Upper lobe of left lung (tissue), 6 donors: ENCODE measurements at regions not wholly inside any gene's neighbourhood (a gene's known extent, or its start where the extent isn't known, plus 50 kb on each side); places are given as distances from the start of the nearest gene placed in this dataset.

Experiments used
- ATAC-seq, 2 donors: fragments of 200-7000 bp; cut with Tn5 transposase; one replicate each; pipeline ENCODE4 v1.9.1; 2022; ENCODE audit warnings: mild to moderate bottlenecking in 2 of 2, moderate library complexity in 2 of 2; ENCODE audit not compliant: low FRiP score in 2 of 2
- DNase-seq, 2 donors: peaks; one replicate each; pipeline ENCODE4 v3.0.0-alpha.2; 2019 to 2020
- H3K27ac ChIP-seq, 4 donors: fragments of 200-600 bp; sonication (generic); one replicate each; pipeline ENCODE4 v1.5.1; 2016 to 2019
- H3K27me3 ChIP-seq, 4 donors: fragments of 200-600 bp; sonication (generic); one replicate each; pipeline ENCODE4 v1.5.1; 2017 to 2019
- H3K36me3 ChIP-seq, 4 donors: fragments of 200-600 bp; sonication (generic); one replicate each; pipeline ENCODE4 v1.5.1; 2016 to 2019
- H3K4me1 ChIP-seq, 4 donors: fragments of 200-600 bp; sonication (generic); one replicate each; pipeline ENCODE4 v1.5.1; 2018 to 2019
- H3K4me3 ChIP-seq, 4 donors: fragments of 200-600 bp; sonication (generic); one replicate each; pipeline ENCODE4 v1.5.1; 2017 to 2019; ENCODE audit warnings: mild to moderate bottlenecking in 2 of 4, moderate library complexity in 1 of 4
- H3K9me3 ChIP-seq, 4 donors: fragments of 200-600 bp; sonication (generic); one replicate each; pipeline ENCODE4 v1.5.1; 2018 to 2019
- EP300 ChIP-seq, 4 donors: sonication (generic); formaldehyde crosslinking; IDR thresholded peaks; one replicate each; pipeline ENCODE4 v1.5.1; 2017; ENCODE audit warnings: antibody characterized with exemption in 4 of 4, control low read depth in 2 of 4
- POLR2A ChIP-seq, 4 donors: fragments of 450-650 bp; IDR thresholded peaks; one replicate each; pipeline ENCODE4 v1.5.1; 2016 to 2017; ENCODE audit warnings: antibody characterized with exemption in 4 of 4, mild to moderate bottlenecking in 2 of 4
- POLR2AphosphoS5 ChIP-seq, 2 donors: sonication (generic); formaldehyde crosslinking; IDR thresholded peaks; one replicate each; pipeline ENCODE4 v1.5.1; 2017; ENCODE audit warnings: antibody characterized with exemption in 2 of 2
- WGBS, 2 donors: methylation state at CpG; one replicate each; pipeline ENCODE4 v1.1.5; 2017 to 2018; 5-methylcytosine and 5-hydroxymethylcytosine counted together
- TF ChIP-seq, protein P1 (sequence below), 6 experiments: fragments of 450-650 bp in 4 of 6; fragments of 200-600 bp in 2 of 6; sonication (generic) in 2 of 6; IDR thresholded peaks; one replicate each; pipeline ENCODE4 v1.5.1; 2016 to 2019; ENCODE audit warnings: antibody characterized with exemption in 6 of 6
- donor health status: DM: no; HTN: no; CAD: no; lungs with moderate emphysema.
- donor health status: DM: no; HTN: yes; CAD: no; lungs with severe emphysema.

DNA sequence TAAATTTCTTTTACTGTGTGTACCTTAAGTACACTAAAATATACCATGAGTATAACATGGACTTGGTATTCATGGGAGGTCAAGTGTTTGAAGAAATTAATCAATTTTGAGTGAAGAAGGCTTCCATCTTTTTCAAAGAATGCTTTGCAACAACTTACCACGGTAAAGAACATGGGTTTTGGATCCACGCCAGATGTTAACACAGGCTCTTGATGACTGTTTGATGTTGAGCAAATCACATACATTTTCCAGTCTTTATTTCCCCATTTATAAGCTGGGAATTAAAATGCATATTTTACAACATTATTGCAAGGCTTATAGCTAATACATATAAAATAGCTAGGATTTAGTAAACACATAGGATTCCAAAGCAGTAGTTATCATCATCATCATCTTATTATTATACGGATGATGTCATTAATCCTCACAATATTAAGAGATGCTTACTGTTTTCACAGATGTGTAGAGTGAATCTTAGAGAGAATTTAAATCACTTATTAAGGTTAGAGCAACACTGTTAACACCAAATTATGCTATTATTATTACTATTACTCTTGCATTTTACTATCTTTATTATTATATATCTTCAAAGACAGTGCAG, 362.0 kb downstream of the PRELID2 start:
- Histone ChIP-seq H3K4me1 (no peaks in the 10 kb centered on the region), H3K27ac (no peak overlapping the region), H3K36me3 (no peaks in the 10 kb centered on the region), H3K4me3 (no peak overlapping the region), H3K9me3 (peaks cover 0 to 6% (median 0%) of the 10 kb centered on the region in 4 donors), H3K27me3 (no peaks in the 10 kb centered on the region)
- TF ChIP-seq, protein P1, sequence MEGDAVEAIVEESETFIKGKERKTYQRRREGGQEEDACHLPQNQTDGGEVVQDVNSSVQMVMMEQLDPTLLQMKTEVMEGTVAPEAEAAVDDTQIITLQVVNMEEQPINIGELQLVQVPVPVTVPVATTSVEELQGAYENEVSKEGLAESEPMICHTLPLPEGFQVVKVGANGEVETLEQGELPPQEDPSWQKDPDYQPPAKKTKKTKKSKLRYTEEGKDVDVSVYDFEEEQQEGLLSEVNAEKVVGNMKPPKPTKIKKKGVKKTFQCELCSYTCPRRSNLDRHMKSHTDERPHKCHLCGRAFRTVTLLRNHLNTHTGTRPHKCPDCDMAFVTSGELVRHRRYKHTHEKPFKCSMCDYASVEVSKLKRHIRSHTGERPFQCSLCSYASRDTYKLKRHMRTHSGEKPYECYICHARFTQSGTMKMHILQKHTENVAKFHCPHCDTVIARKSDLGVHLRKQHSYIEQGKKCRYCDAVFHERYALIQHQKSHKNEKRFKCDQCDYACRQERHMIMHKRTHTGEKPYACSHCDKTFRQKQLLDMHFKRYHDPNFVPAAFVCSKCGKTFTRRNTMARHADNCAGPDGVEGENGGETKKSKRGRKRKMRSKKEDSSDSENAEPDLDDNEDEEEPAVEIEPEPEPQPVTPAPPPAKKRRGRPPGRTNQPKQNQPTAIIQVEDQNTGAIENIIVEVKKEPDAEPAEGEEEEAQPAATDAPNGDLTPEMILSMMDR (IDR thresholded peaks at IDR 0.05), result no peak
- TF ChIP-seq POLR2AphosphoS5 (IDR thresholded peaks at IDR 0.05) (no peak), EP300 (IDR thresholded peaks at IDR 0.05) (no peak), POLR2A (IDR thresholded peaks at IDR 0.05) (no peak)
- no peak for ATAC-seq
- no peak for DNase-seq
- 69 to 74% methylated on average over 3 of the region's 3 CpGs for WGBS, 2 donors

DNA sequence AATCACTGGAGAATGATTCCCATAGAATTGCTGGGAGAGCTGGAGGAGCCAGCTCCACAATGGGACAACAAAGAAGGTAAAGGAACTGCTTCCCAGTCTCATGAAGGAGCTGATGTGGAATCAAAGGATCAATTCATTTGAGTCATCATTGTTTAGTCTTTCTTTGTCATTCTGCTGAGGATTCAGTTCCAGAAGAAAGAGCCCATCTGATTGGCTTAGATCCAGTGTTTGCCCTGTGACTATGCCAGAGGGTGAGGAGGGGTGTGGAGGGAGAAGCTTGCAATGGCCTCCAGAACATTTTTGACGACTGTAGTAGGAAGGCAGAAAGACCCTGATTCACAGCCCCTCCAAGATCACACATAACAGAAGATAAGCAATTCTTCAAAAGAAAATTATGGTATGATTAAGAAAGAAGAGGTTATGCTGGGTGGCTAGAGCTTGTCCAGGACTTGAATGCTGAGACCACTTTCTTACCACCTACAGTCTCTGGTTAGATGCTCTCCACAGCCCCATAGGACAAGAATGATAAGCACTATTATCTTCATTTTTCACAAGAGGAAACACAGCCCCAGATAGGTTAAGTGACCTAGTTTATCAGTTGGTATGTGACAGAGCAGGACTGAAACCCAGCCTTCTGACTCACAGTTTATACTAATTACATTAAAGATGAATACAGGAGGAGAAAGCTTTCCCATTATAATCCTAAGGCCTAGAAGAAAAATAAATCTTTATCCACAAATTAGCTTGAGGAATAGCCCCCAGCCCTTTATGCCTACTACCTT, 363.1 kb downstream of the PRELID2 start:
- Histone ChIP-seq H3K4me1 (no peaks in the 10 kb centered on the region), H3K27me3 (no peaks in the 10 kb centered on the region), H3K4me3 (no peak overlapping the region), H3K36me3 (no peaks in the 10 kb centered on the region), H3K27ac (no peak overlapping the region), H3K9me3 (peaks cover 0 to 6% (median 0%) of the 10 kb centered on the region in 4 donors)
- 55 to 87% methylated on average over 1 of the region's 1 CpG for WGBS, 2 donors
- TF ChIP-seq POLR2A (IDR thresholded peaks at IDR 0.05) (no peak), POLR2AphosphoS5 (IDR thresholded peaks at IDR 0.05) (no peak), EP300 (IDR thresholded peaks at IDR 0.05) (no peak)
- TF ChIP-seq, protein P1 (IDR thresholded peaks at IDR 0.05), result no peak
- DNase-seq (no peak), ATAC-seq (no peak)

DNA sequence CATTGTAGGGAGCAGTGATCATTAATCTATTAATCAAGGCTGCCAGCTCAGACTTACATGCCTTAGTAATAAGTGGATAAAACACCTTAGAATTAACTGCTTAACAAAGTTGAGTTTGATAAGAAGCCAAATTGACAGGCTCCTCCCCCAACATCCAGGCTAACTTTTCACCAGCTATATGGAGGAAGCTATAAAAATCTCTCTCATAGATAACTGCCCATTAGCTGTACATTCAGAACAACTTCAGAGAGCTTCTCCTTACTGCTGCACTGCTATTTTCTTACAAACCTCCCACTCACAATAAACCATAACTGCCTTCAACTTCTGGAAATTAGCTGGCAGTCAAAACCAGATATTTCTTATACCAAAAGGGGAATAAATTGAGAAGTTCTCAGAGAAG, 364.1 kb downstream of the PRELID2 start:
- H3K27me3 ChIP-seq, result no peaks in the 10 kb centered on the region
- TF ChIP-seq EP300 (IDR thresholded peaks at IDR 0.05) (no peak), POLR2A (IDR thresholded peaks at IDR 0.05) (no peak), POLR2AphosphoS5 (IDR thresholded peaks at IDR 0.05) (no peak)
- TF ChIP-seq, protein P1 (IDR thresholded peaks at IDR 0.05), result no peak
- ATAC-seq (no peak), DNase-seq (no peak)
- no peak overlapping the region for H3K27ac ChIP-seq
- no peaks in the 10 kb centered on the region for H3K4me1 ChIP-seq
- no peak overlapping the region for H3K4me3 ChIP-seq
- H3K36me3 ChIP-seq, result no peaks in the 10 kb centered on the region
- peaks cover 0 to 6% (median 0%) of the 10 kb centered on the region in 4 donors for H3K9me3 ChIP-seq

DNA sequence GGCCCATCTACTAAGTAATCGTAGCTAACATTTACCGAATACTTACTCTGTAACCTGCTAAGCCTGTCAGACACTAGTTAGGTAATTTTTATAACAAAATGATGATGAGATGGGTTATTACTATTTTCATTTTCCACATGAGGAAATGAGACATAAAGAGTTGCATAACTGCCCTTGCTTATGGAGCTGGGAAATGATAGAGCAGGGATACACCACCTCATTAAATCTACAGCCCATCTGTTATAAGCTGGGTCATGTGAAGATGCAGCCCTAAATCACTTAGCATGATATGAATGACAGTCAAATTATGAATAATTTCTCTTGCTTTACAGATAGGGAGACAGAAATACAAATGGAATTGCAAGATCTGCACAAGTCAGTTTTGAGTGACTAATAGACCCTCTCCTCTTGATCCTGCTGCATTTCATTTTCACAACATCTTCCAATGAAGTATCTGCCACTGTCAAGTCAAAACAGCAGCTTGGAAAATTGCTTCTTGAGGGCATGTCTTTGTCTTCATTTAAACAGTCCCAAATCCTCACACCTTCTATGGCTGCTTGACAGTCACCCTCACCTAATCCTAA, 364.7 kb downstream of the PRELID2 start:
- Histone ChIP-seq H3K36me3 (no peaks in the 10 kb centered on the region), H3K27me3 (no peaks in the 10 kb centered on the region), H3K9me3 (peaks cover 0 to 6% (median 0%) of the 10 kb centered on the region in 4 donors), H3K27ac (no peak overlapping the region), H3K4me1 (no peaks in the 10 kb centered on the region), H3K4me3 (no peak overlapping the region)
- WGBS, 2 donors, result 88 to 91% methylated on average over 2 of the region's 2 CpGs
- DNase-seq (no peak), ATAC-seq (no peak)
- no peak for TF ChIP-seq EP300 (IDR thresholded peaks at IDR 0.05)
- TF ChIP-seq, protein P1 (IDR thresholded peaks at IDR 0.05), result no peak
- no peak for TF ChIP-seq POLR2A (IDR thresholded peaks at IDR 0.05)
- TF ChIP-seq POLR2AphosphoS5 (IDR thresholded peaks at IDR 0.05), result no peak
